Caco-2 (cell line): ENCODE measurements at regions not wholly inside any gene's neighbourhood (a gene's known extent, or its start where the extent isn't known, plus 50 kb on each side); places are given as distances from the start of the nearest gene placed in this dataset.

Experiments
- BruUV-seq: library from RNA; stranded (reverse); fragments of 400-500 nt; replicated peaks from 2 replicates; lab custom pipeline; 2021; lab: Mats Ljungman, UMichigan
- CTCF ChIA-PET: fragments of 300-600 bp; sonication (Branson Sonifier 250); formaldehyde crosslinking; loops from one replicate; lab custom pipeline; 2022; ENCODE audit warnings: antibody characterized with exemption; lab: Charles Lee
- POLR2A ChIA-PET: fragments of 300-600 bp; sonication (Branson Sonifier 250); formaldehyde crosslinking; loops from one replicate; lab custom pipeline; 2022; ENCODE audit warnings: antibody characterized with exemption; lab: Charles Lee
- DNase-seq, 2 experiments: peaks; one replicate each; pipeline versions ENCODE4 v3.0.0 to v3.0.0-alpha.2; 2020 to 2022
- H3K27me3 ChIP-seq: replicated peaks from 2 replicates; pipeline ENCODE4 v1.6.0; 2011; ENCODE audit warnings: low read length; ENCODE audit not compliant: control insufficient read depth, insufficient read depth
- H3K36me3 ChIP-seq: 2 replicates; pipeline ENCODE4 v1.5.1; 2011; ENCODE audit warnings: low read length; ENCODE audit not compliant: control insufficient read depth, insufficient read depth
- H3K4me1 ChIP-seq: fragments of 250-450 bp; sonication (Bioruptor Pico); 2 replicates; pipeline ENCODE4 v1.5.1; 2020; ENCODE audit warnings: mild to moderate bottlenecking
- H3K4me3 ChIP-seq: 2 replicates; pipeline ENCODE4 v1.5.1; 2011; ENCODE audit warnings: low read depth, mild to moderate bottlenecking, control low read depth, low read length
- H3K9me3 ChIP-seq: fragments of 250-450 bp; sonication (Bioruptor Pico); 2 replicates; pipeline ENCODE4 v1.5.1; 2020; ENCODE audit warnings: mild to moderate bottlenecking, moderate library complexity
- H3K27ac Mint-ChIP-seq: one replicate; pipeline ENCODE4 v1.8.0; 2022; ENCODE audit warnings: mixed read lengths; ENCODE audit not compliant: unreplicated experiment
- H3K27me3 Mint-ChIP-seq: one replicate; pipeline ENCODE4 v1.8.0; 2022; ENCODE audit warnings: mixed read lengths; ENCODE audit not compliant: insufficient read depth, unreplicated experiment
- H3K36me3 Mint-ChIP-seq: one replicate; pipeline ENCODE4 v1.8.0; 2022; ENCODE audit warnings: mild to moderate bottlenecking, mixed read lengths; ENCODE audit not compliant: insufficient read depth, unreplicated experiment
- H3K4me1 Mint-ChIP-seq: one replicate; pipeline ENCODE4 v1.8.0; 2022; ENCODE audit warnings: low read depth, mixed read lengths; ENCODE audit not compliant: unreplicated experiment
- H3K4me3 Mint-ChIP-seq: one replicate; pipeline ENCODE4 v1.8.0; 2022; ENCODE audit warnings: mild to moderate bottlenecking, moderate library complexity, mixed read lengths; ENCODE audit not compliant: unreplicated experiment
- H3K9me3 Mint-ChIP-seq: one replicate; pipeline ENCODE4 v1.8.0; 2022; ENCODE audit warnings: mixed read lengths; ENCODE audit not compliant: unreplicated experiment
- intact Hi-C: fragments of 100-400 bp; cut with micrococcal nuclease; formaldehyde crosslinking; loops from one replicate; pipeline ENCODE4 v1.10.0; 2022; ENCODE audit not compliant: unreplicated experiment
- TF ChIP-seq, protein P1 (sequence below), 2 experiments: fragments of 200-600 bp in 1 of 2; IDR thresholded peaks; 1 replicate in 1 of 2; 2 replicates in 1 of 2; pipeline versions ENCODE4 v1.5.1 to v1.8.0; 2011 to 2022; ENCODE audit warnings: antibody characterized with exemption in 1 of 2, control low read depth in 1 of 2, inconsistent platforms in 1 of 2, low read depth in 1 of 2, low read length in 1 of 2, mild to moderate bottlenecking in 1 of 2, moderate library complexity in 1 of 2; ENCODE audit not compliant: insufficient read depth in 1 of 2, severe bottlenecking in 1 of 2, unreplicated experiment in 1 of 2

DNA sequence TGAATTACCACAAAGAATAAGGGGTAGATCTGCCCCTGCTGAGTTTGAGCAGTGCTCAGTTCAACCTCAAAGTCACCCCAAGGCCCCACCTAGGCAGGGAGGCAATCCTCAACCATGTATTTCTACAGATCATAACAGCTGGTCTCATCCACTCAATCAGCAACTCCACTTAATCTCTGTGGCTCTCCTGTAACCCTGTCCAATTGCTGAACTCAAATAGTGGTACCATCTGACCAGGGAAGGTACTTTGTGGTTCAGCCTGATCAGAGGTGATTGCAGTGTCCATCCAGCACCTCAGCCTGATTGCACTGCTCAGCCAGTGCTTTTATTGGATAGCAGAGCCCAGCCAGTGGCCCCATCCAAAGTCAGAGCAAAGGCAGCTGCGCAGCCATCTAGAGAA lies 91.0 kb upstream of the SLC4A10 start:
- H3K9me3 ChIP-seq: peaks cover 4% of the 10 kb centered on the region; the same call in 1 of the 2 replicates
- no peaks in the 10 kb centered on the region for H3K36me3 ChIP-seq
- no peaks in the 10 kb centered on the region for H3K36me3 Mint-ChIP-seq
- H3K27me3 Mint-ChIP-seq: peaks cover 5% of the 10 kb centered on the region
- DNase-seq: no peak
- CTCF ChIA-PET: no interaction called here
- H3K9me3 Mint-ChIP-seq: no peaks in the 10 kb centered on the region
- no peaks in the 10 kb centered on the region for H3K4me1 ChIP-seq
- POLR2A ChIA-PET: no interaction called here
- TF ChIP-seq, protein P1, sequence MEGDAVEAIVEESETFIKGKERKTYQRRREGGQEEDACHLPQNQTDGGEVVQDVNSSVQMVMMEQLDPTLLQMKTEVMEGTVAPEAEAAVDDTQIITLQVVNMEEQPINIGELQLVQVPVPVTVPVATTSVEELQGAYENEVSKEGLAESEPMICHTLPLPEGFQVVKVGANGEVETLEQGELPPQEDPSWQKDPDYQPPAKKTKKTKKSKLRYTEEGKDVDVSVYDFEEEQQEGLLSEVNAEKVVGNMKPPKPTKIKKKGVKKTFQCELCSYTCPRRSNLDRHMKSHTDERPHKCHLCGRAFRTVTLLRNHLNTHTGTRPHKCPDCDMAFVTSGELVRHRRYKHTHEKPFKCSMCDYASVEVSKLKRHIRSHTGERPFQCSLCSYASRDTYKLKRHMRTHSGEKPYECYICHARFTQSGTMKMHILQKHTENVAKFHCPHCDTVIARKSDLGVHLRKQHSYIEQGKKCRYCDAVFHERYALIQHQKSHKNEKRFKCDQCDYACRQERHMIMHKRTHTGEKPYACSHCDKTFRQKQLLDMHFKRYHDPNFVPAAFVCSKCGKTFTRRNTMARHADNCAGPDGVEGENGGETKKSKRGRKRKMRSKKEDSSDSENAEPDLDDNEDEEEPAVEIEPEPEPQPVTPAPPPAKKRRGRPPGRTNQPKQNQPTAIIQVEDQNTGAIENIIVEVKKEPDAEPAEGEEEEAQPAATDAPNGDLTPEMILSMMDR (IDR thresholded peaks at IDR 0.05; ENCODE audit: insufficient read depth in 1 of 2, low read depth in 1 of 2, low read length in 1 of 2, severe bottlenecking in 1 of 2, unreplicated experiment in 1 of 2): no peak
- H3K27ac Mint-ChIP-seq: no peak overlapping the region
- H3K4me3 ChIP-seq: no peak overlapping the region
- intact Hi-C loops: no loop called here
- H3K4me3 Mint-ChIP-seq: no peak overlapping the region
- BruUV-seq: no TSS peak
- H3K27me3 ChIP-seq: no peaks in the 10 kb centered on the region; the same call in 1 of the 2 replicates
- H3K4me1 Mint-ChIP-seq: no peaks in the 10 kb centered on the region

DNA sequence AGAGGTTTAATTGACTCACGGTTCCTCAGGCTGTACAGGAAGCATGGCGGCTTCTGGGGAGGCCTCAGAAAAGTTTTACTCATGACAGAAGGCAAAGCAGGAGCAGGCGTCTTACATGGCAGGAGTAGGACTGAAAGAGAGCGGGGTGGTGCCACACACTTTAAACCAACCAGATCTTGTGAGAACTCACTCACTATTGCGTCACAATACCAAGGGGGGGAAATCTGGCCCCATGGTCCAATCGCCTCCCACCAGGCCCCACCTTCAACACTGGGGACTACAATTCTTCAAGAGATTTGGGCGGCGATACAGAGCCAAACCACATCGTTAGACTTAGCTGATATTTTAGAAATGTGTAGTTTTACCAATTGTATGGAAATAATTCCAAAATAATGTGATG lies 77.6 kb upstream of the SLC4A10 start:
- no peak for DNase-seq
- H3K4me1 Mint-ChIP-seq: no peaks in the 10 kb centered on the region
- intact Hi-C loops: no loop called here
- TF ChIP-seq, protein P1 (IDR thresholded peaks at IDR 0.05; ENCODE audit: insufficient read depth in 1 of 2, low read depth in 1 of 2, low read length in 1 of 2, severe bottlenecking in 1 of 2, unreplicated experiment in 1 of 2): no peak
- H3K36me3 Mint-ChIP-seq: no peaks in the 10 kb centered on the region
- BruUV-seq: no TSS peak
- no peak overlapping the region for H3K4me3 Mint-ChIP-seq
- H3K27ac Mint-ChIP-seq: no peak overlapping the region
- H3K27me3 ChIP-seq: no peaks in the 10 kb centered on the region
- POLR2A ChIA-PET: no interaction called here
- no peaks in the 10 kb centered on the region for H3K36me3 ChIP-seq
- CTCF ChIA-PET: no interaction called here
- H3K4me1 ChIP-seq: no peaks in the 10 kb centered on the region
- no peak overlapping the region for H3K4me3 ChIP-seq
- H3K27me3 Mint-ChIP-seq: no peaks in the 10 kb centered on the region
- no peaks in the 10 kb centered on the region for H3K9me3 ChIP-seq
- H3K9me3 Mint-ChIP-seq: no peaks in the 10 kb centered on the region

DNA sequence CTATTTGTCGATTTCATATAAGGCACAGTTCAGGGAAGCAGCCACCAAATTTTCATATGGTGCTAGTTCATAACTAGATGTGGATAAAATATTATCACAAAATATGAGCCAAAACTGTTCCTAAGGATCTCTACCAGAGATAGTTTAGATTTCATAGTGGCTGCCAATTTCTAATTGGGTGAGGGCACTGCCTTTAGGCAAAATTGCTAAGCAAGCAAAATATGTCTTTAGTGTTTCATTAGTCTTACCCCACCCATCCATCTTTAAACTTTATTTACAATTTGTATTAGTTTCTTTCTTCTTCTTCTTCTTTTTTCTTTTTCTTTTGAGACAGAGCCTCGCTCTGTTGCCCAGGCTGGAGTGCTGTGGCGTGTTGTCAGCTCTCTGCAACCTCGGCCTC lies 77.1 kb upstream of the SLC4A10 start:
- Histone ChIP-seq H3K36me3 (no peaks in the 10 kb centered on the region), H3K4me3 (no peak overlapping the region), H3K9me3 (no peaks in the 10 kb centered on the region), H3K27me3 (no peaks in the 10 kb centered on the region), H3K4me1 (no peaks in the 10 kb centered on the region)
- CTCF ChIA-PET: no interaction called here
- Mint-ChIP-seq H3K27me3 (no peaks in the 10 kb centered on the region), H3K4me3 (no peak overlapping the region), H3K36me3 (no peaks in the 10 kb centered on the region), H3K27ac (no peak overlapping the region), H3K9me3 (no peaks in the 10 kb centered on the region), H3K4me1 (no peaks in the 10 kb centered on the region)
- POLR2A ChIA-PET: no interaction called here
- no peak for DNase-seq
- TF ChIP-seq, protein P1 (IDR thresholded peaks at IDR 0.05; ENCODE audit: insufficient read depth in 1 of 2, low read depth in 1 of 2, low read length in 1 of 2, severe bottlenecking in 1 of 2, unreplicated experiment in 1 of 2): no peak
- intact Hi-C loops: no loop called here
- no TSS peak for BruUV-seq
